Astrocyte (in vitro differentiated cells and primary cell): ENCODE measurements at regions not wholly inside any gene's neighbourhood (a gene's known extent, or its start where the extent isn't known, plus 50 kb on each side); places are given as distances from the start of the nearest gene placed in this dataset.
"Not testable (repeated sequence)": the region's sequence is repeated elsewhere in the genome, so short reads cannot be mapped to it uniquely, and the experiment has no call there.

Source experiments
- EZH2 ChIP-seq: IDR thresholded peaks from 2 replicates; pipeline ENCODE4 v1.6.1; 2012; ENCODE audit warnings: mild to moderate bottlenecking, low read length, inconsistent platforms; ENCODE audit not compliant: insufficient read depth
- TF ChIP-seq, protein P1 (sequence below): IDR thresholded peaks from 2 replicates; pipeline ENCODE4 v1.5.1; 2011; ENCODE audit warnings: low read depth, mild to moderate bottlenecking, inconsistent platforms, low read length, moderate library complexity; ENCODE audit not compliant: insufficient read depth

DNA sequence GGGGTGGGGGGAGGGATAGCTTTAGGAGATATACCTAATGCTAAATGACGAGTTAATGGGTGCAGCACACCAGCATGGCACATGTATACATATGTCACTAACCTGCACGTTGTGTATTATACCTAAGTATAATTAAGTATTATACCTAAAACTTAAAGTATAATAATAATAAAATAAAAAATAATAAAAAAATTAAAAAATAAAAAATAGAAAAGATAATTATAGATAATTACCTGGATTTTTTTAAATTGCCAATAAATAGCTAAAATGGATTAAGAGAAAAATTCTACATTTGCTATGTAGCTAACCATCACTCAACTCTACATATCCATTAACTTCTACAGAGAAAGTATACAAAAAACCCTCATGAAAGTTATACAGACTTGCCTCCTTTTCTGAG lies 747.3 kb downstream of the LRRIQ3 start:
- TF ChIP-seq, protein P1, sequence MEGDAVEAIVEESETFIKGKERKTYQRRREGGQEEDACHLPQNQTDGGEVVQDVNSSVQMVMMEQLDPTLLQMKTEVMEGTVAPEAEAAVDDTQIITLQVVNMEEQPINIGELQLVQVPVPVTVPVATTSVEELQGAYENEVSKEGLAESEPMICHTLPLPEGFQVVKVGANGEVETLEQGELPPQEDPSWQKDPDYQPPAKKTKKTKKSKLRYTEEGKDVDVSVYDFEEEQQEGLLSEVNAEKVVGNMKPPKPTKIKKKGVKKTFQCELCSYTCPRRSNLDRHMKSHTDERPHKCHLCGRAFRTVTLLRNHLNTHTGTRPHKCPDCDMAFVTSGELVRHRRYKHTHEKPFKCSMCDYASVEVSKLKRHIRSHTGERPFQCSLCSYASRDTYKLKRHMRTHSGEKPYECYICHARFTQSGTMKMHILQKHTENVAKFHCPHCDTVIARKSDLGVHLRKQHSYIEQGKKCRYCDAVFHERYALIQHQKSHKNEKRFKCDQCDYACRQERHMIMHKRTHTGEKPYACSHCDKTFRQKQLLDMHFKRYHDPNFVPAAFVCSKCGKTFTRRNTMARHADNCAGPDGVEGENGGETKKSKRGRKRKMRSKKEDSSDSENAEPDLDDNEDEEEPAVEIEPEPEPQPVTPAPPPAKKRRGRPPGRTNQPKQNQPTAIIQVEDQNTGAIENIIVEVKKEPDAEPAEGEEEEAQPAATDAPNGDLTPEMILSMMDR, result not testable (repeated sequence)
- TF ChIP-seq EZH2, result not testable (repeated sequence)
